Activated CD4-positive, alpha-beta T cell treated with anti-CD3 and anti-CD28 coated beads, Interleukin-2, amount 10 ng/mL, durations not matched to agents 24 days and 14 days (primary cell): ENCODE measurements at regions not wholly inside any gene's neighbourhood (a gene's known extent, or its start where the extent isn't known, plus 50 kb on each side); places are given as distances from the start of the nearest gene placed in this dataset.
A peak's percentile ranks its signal among the peaks of the same experiment; 100 is the strongest.

Source experiments
- DNase-seq: peaks from one replicate; pipeline ENCODE4 v3.0.0; 2022
- H3K27ac Mint-ChIP-seq: one replicate; pipeline ENCODE4 v1.8.0; 2022; ENCODE audit warnings: mild to moderate bottlenecking, mixed read lengths
- H3K27me3 Mint-ChIP-seq: one replicate; pipeline ENCODE4 v1.8.0; 2022; ENCODE audit warnings: mixed read lengths
- H3K36me3 Mint-ChIP-seq: one replicate; pipeline ENCODE4 v1.8.0; 2022; ENCODE audit warnings: low read depth, mild to moderate bottlenecking, mixed read lengths
- H3K4me1 Mint-ChIP-seq: one replicate; pipeline ENCODE4 v1.8.0; 2021; ENCODE audit warnings: mixed read lengths
- H3K4me3 Mint-ChIP-seq: one replicate; pipeline ENCODE4 v1.8.0; 2022; ENCODE audit warnings: mild to moderate bottlenecking, moderate library complexity, mixed read lengths
- H3K9me3 Mint-ChIP-seq: one replicate; pipeline ENCODE4 v1.8.0; 2021; ENCODE audit warnings: mixed read lengths
- intact Hi-C: fragments of 100-400 bp; cut with micrococcal nuclease; formaldehyde crosslinking; loops from one replicate; pipeline ENCODE4 v1.15.1; 2023

DNA sequence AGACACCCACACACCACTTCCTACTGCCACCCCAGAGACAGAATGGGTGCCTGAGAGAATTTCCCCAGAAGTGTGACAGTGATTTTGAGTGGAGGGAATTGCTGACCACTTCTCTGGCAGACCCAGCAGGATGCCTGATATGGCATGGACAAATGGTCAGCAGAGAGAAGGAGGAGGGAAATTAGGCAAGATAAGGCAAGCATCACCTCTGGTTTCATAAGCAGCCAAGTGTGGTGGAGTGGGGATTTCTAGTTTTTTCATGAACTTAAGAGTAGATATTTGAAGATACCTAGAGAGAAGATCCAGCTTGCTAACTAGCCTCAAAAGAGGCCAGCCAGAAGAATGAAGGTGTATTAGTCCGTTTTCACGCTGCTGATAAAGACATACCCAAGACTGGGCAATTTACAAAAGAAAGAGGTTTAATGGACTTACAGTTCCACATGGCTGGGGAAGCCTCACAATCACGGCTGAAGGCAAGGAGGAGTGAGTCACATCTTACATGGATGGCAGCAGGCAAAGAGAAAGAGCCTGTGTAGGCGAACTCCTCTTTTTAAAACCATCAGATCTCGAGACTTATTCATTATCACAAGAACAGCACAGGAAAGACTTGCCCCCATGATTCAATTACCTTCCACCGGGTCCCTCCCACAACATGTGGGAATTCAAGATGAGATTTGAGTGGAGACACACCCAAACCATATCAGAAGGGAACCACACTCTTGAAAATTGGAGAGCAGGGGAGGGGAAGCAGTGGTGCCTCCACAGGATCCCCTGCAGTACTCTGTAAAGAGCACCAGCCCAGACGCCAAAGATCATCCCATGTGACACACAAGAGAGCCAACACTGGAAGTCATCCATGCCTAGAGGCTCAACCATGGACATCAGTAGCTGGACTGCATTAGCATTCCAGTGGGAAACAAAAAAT, 64.2 kb downstream of the RBM43 start:
- Mint-ChIP-seq H3K4me3 (no peak overlapping the region), H3K4me1 (peaks cover 4% of the 10 kb centered on the region), H3K27ac (no peak overlapping the region), H3K27me3 (peaks cover 6% of the 10 kb centered on the region), H3K9me3 (no peaks in the 10 kb centered on the region), H3K36me3 (no peaks in the 10 kb centered on the region)
- no peak for DNase-seq
- intact Hi-C loops = no loop called here

DNA sequence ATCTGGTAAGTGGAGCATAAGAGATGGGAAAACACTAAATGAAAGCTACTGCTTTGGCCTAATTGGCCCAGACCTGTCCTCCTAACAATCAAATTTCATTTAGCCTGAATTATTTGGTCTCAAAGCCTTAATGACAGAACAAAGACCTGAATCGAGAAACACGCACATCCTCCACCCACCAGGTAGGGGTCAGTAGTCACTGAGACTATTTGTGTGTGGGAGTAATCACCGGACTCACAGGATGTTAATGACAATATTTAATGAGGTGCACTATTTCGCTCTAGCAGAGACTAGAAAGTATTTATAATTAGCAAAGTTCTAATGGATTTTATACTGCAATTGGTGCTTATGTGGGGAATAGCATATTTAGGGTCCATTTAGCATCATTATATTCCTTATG, 68.1 kb downstream of the RBM43 start:
- peaks cover 6% of the 10 kb centered on the region for H3K27me3 Mint-ChIP-seq
- peaks cover 6% of the 10 kb centered on the region for H3K4me1 Mint-ChIP-seq
- no peak overlapping the region for H3K4me3 Mint-ChIP-seq
- no peak overlapping the region for H3K27ac Mint-ChIP-seq
- intact Hi-C loops = no loop called here
- H3K36me3 Mint-ChIP-seq = no peaks in the 10 kb centered on the region
- no peak for DNase-seq
- no peaks in the 10 kb centered on the region for H3K9me3 Mint-ChIP-seq

DNA sequence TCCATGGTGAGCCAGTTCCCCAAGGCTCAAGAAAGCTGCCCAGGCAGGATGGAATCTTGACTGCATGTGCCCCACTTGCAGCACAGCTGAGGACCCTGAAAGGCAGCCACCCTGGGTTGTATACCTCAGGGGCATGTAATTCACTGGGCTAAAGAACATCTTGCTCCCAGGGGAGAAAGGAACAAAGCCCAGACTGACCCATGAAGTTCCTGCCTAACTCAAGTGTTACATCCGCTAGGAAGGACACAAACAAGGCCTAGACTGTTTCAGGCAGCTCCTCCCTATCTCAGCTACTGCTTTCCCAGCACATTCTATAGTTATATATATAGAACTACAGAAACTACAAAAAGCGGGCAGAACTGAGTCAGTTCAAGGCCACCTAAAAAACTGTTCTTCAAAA, 69.0 kb downstream of the RBM43 start:
- no peak overlapping the region for H3K27ac Mint-ChIP-seq
- H3K27me3 Mint-ChIP-seq = peaks cover 2% of the 10 kb centered on the region
- no peak overlapping the region for H3K4me3 Mint-ChIP-seq
- DNase-seq = no peak
- no peaks in the 10 kb centered on the region for H3K36me3 Mint-ChIP-seq
- H3K9me3 Mint-ChIP-seq = no peaks in the 10 kb centered on the region
- intact Hi-C loops = no loop called here
- peaks cover 6% of the 10 kb centered on the region for H3K4me1 Mint-ChIP-seq

GRCh38 chr2:151191001-151191400, 70.7 kb downstream of the RBM43 start:
- Mint-ChIP-seq H3K4me1 (peaks cover 3% of the 10 kb centered on the region), H3K4me3 (no peak overlapping the region), H3K27ac (no peak overlapping the region), H3K9me3 (no peaks in the 10 kb centered on the region), H3K36me3 (no peaks in the 10 kb centered on the region), H3K27me3 (no peaks in the 10 kb centered on the region)
- intact Hi-C loops = no loop called here
- DNase-seq = no peak

- Mint-ChIP-seq H3K36me3 (no peaks in the 10 kb centered on the region), H3K4me1 (peaks cover 3% of the 10 kb centered on the region)
Observed at GRCh38 chr2:151189125-151189524, 72.5 kb downstream of the RBM43 start.

DNA sequence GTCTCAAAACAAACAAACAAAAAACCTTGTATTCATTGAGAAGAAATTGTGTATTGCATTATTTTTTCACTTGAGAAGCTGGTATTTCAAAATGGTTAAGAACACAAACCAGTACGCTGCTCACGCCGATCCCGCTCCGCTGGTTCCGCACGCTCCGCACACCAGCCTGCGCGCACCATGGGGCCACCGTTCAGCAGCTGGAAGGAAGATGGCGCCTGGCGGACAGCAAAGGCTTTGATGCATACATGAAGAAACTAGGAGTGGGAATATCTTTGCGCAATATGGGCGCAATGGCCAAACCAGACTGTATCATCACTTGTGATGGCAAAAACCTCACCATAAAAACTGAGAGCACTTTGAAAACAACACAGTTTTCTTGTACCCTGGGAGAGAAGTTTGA, 75.7 kb downstream of the RBM43 start:
- intact Hi-C loops = no loop called here
- Mint-ChIP-seq H3K27ac (no peak overlapping the region), H3K27me3 (peaks cover 9% of the 10 kb centered on the region), H3K36me3 (no peaks in the 10 kb centered on the region), H3K4me3 (no peak overlapping the region), H3K9me3 (no peaks in the 10 kb centered on the region), H3K4me1 (peaks cover 3% of the 10 kb centered on the region)
- DNase-seq = no peak

More at GRCh38 chr2:151189125-151189524, 72.5 kb downstream of the RBM43 start:
- DNase-seq = peak; percentile 66
- H3K27ac Mint-ChIP-seq = no peak overlapping the region
- H3K4me3 Mint-ChIP-seq = no peak overlapping the region
- H3K9me3 Mint-ChIP-seq = no peaks in the 10 kb centered on the region
- H3K27me3 Mint-ChIP-seq = no peaks in the 10 kb centered on the region
- intact Hi-C loops = no loop called here

- H3K27ac Mint-ChIP-seq = no peak overlapping the region
- intact Hi-C loops = no loop called here
- H3K9me3 Mint-ChIP-seq = no peaks in the 10 kb centered on the region
- H3K36me3 Mint-ChIP-seq = no peaks in the 10 kb centered on the region
- DNase-seq = no peak
- peaks cover 9% of the 10 kb centered on the region for H3K27me3 Mint-ChIP-seq
- H3K4me3 Mint-ChIP-seq = no peak overlapping the region
- no peaks in the 10 kb centered on the region for H3K4me1 Mint-ChIP-seq
Observed at GRCh38 chr2:151182899-151183809, 78.5 kb downstream of the RBM43 start.

DNA sequence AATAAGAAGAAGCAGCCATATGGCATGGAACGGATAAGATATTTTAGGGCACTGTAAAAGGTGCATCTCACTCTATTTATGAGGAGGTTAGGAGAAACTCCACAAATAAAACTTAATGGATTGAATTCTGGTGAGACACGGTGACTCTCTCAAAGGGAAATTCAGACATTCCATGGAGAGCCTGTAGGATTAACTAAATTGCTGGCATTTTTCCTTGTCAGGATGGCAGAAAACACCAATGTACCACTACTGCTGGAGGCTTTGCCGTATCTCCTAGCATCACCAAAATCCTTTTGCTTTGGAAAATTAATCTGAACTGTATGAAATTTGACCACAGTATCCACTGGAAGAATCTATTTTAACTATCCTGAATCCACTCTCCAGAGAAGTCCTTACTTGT, 79.3 kb downstream of the RBM43 start:
- intact Hi-C loops = no loop called here
- no peak for DNase-seq
- H3K27me3 Mint-ChIP-seq = peaks cover 9% of the 10 kb centered on the region
- H3K27ac Mint-ChIP-seq = no peak overlapping the region
- H3K36me3 Mint-ChIP-seq = no peaks in the 10 kb centered on the region
- no peaks in the 10 kb centered on the region for H3K9me3 Mint-ChIP-seq
- H3K4me3 Mint-ChIP-seq = no peak overlapping the region
- H3K4me1 Mint-ChIP-seq = no peaks in the 10 kb centered on the region

GRCh38 chr2:151181524-151181923, 80.1 kb downstream of the RBM43 start:
- intact Hi-C loops = no loop called here
- Mint-ChIP-seq H3K4me1 (no peaks in the 10 kb centered on the region), H3K9me3 (no peaks in the 10 kb centered on the region), H3K4me3 (no peak overlapping the region), H3K27ac (no peak overlapping the region), H3K27me3 (peaks cover 9% of the 10 kb centered on the region), H3K36me3 (no peaks in the 10 kb centered on the region)
- DNase-seq = no peak

GRCh38 chr2:151180123-151180522, 81.5 kb downstream of the RBM43 start:
- H3K36me3 Mint-ChIP-seq = no peaks in the 10 kb centered on the region
- intact Hi-C loops = no loop called here
- H3K4me3 Mint-ChIP-seq = no peak overlapping the region
- H3K27me3 Mint-ChIP-seq = peaks cover 9% of the 10 kb centered on the region
- H3K4me1 Mint-ChIP-seq = no peaks in the 10 kb centered on the region
- no peak overlapping the region for H3K27ac Mint-ChIP-seq
- no peaks in the 10 kb centered on the region for H3K9me3 Mint-ChIP-seq
- no peak for DNase-seq

DNA sequence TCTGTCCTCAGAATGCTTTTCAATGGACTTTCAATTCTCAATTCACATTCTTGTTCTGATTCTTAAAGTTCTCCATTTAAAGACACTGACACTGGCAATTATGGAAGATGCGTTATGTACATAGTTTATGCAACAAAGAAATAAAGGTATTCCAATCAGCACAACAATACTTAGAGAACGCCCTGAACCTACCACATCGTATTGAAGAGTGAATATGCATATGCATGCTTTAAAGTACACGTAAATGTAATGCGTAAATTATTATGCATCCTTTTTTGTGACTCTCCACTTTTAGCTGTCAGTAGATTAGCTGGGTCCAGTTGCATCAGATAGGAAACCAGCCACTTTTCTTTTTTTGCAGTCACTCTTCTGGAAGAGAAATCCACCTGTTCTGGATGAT, 83.5 kb downstream of the RBM43 start:
- no peak overlapping the region for H3K4me3 Mint-ChIP-seq
- intact Hi-C loops = no loop called here
- DNase-seq = no peak
- no peaks in the 10 kb centered on the region for H3K36me3 Mint-ChIP-seq
- H3K4me1 Mint-ChIP-seq = no peaks in the 10 kb centered on the region
- H3K27me3 Mint-ChIP-seq = peaks cover 7% of the 10 kb centered on the region
- H3K27ac Mint-ChIP-seq = no peak overlapping the region
- no peaks in the 10 kb centered on the region for H3K9me3 Mint-ChIP-seq

GRCh38 chr2:151177756-151178155, 83.9 kb downstream of the RBM43 start:
- Mint-ChIP-seq H3K4me1 (no peaks in the 10 kb centered on the region), H3K36me3 (no peaks in the 10 kb centered on the region), H3K4me3 (no peak overlapping the region), H3K9me3 (no peaks in the 10 kb centered on the region), H3K27me3 (peaks cover 7% of the 10 kb centered on the region), H3K27ac (no peak overlapping the region)
- DNase-seq = no peak
- intact Hi-C loops = no loop called here

DNA sequence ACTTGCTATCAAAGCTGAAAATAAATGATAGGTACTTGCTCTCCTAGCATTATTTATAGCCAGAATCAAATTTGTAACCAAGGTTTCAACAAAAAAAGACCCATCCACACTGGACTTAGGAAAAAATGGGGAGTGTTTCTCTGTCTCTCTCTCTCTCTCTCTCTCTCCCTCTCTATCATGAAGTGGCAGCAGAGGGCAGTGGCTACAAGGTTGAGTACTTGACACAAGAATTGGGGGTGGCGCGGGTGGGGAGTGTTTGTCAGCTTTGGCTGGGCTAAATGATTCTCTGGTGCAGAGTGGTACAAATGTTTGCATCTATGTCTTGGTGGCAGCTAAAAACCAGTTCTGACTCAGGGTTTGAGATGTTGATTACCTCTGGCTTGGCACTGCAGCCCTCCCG, 85.0 kb downstream of the RBM43 start:
- Mint-ChIP-seq H3K27me3 (peaks cover 5% of the 10 kb centered on the region), H3K9me3 (no peaks in the 10 kb centered on the region), H3K36me3 (no peaks in the 10 kb centered on the region), H3K4me1 (no peaks in the 10 kb centered on the region), H3K27ac (no peak overlapping the region), H3K4me3 (no peak overlapping the region)
- DNase-seq = no peak
- intact Hi-C loops = no loop called here

- H3K4me1 Mint-ChIP-seq = no peaks in the 10 kb centered on the region
- H3K4me3 Mint-ChIP-seq = no peak overlapping the region
Observed at GRCh38 chr2:151175864-151176263, 85.8 kb downstream of the RBM43 start.

More at GRCh38 chr2:151175864-151176263, 85.8 kb downstream of the RBM43 start:
- intact Hi-C loops = no loop called here
- Mint-ChIP-seq H3K27me3 (peaks cover 2% of the 10 kb centered on the region), H3K9me3 (no peaks in the 10 kb centered on the region), H3K27ac (no peak overlapping the region), H3K36me3 (no peaks in the 10 kb centered on the region)
- DNase-seq = no peak
